ENCODE measurements at regions not wholly inside any gene's neighbourhood (a gene's known extent, or its start where the extent isn't known, plus 50 kb on each side); places are given as distances from the start of the nearest gene placed in this dataset.
"Not testable (repeated sequence)": the region's sequence is repeated elsewhere in the genome, so short reads cannot be mapped to it uniquely, and the experiment has no call there.

DNA sequence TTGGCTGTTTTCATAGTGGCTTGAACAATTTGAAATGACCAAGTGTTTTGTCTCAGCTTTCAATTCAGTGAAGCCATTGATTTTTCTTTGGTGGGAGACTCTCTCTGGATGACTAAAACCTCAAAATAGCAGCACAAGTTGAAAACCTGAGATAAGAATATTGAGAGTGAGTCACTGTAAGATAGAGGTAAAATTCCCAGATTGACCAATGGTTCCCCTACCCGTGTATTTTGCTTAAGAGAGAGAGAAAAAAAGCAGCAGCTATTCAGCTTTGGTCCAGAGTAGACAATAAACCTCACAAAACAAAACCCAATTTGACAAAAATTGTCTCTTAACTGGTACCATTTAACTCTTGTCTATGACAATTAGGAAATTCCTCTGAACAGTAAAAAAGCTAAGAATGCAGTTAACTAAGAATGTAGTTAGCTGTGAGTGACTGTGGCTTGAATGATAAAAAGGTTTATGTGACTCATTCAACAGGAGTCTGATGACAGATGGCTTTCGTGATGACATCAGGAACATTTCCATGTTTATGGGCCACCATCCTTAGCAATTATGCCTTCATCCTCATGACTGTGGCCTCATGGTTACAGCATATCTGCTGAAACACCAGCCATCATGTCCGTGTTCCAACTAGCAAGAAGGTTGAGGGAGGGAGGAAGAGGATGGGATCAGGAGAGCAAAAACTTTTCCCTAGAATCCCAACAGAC lies 356.9 kb downstream of the NDFIP2 start:
- TF ChIP-seq ZNF274 (IDR thresholded peaks at IDR 0.05; ENCODE audit: low read depth, low read length), result no peak

DNA sequence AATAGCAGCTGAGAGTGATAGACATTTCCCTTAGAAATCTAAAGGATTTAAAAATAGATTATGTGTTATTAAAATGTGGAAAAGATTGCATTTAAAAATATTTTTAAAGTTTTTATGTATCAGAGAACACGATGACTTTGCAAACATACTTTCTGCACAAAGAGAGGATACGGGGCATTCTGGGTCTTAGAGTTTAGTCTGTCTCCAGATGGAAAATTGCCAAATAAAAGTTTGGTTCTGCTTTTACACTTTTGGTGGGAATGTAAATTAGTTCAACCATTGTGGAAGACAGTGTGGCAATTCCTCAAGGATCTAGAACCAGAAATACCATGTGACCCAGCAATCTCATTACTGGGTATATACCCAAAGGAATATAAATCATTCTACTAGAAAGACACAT lies 355.2 kb downstream of the NDFIP2 start:
- H3K4me3 ChIP-seq (ENCODE audit: low read length), result not testable (repeated sequence)

More for the DNA sequence above, 356.9 kb downstream of the NDFIP2 start:
- no peak overlapping the region for H3K4me3 ChIP-seq (ENCODE audit: low read length)

DNA sequence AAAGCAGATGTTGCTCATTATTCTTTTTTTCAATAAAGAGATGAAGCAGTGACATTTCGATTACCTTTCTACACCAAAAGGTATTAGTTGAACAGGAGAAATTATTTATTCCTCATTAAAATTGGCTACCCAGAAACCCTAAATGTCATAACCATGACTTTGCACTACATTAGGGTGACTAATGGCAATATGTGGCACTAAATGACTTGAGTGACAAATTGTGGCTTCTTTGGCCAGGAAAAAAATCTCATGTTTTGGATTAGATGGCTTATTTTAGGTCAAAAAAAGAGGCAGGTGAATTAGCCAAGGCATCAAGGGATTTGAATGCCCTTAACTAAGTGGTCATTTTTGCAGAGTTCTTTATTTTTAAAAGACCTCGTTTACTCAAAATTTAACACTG lies 353.9 kb downstream of the NDFIP2 start:
- no peak overlapping the region for H3K4me3 ChIP-seq (ENCODE audit: low read length)
- TF ChIP-seq ZNF274 (IDR thresholded peaks at IDR 0.05; ENCODE audit: low read depth, low read length), result no peak

DNA sequence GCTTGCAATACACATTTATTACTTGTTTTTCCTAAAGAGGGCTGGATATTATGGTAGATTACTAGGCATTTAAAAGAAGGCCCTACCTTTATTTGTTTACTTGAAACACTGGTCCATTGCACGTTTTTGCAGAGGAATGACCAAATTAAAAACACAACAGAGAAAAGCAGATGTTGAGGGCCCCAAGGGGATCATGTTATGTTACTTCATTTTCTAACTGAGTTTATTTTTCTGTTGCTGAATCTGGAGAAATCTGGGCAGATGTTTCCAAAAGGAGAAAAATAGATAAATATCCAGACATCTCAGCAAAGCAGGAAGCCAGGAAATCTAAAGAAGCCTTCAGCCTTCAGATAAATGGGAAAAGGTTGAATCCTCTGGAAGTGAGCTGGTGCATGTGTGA lies 353.0 kb downstream of the NDFIP2 start:
- no peak overlapping the region for H3K4me3 ChIP-seq (ENCODE audit: low read length)
- no peak for TF ChIP-seq ZNF274 (IDR thresholded peaks at IDR 0.05; ENCODE audit: low read depth, low read length)

DNA sequence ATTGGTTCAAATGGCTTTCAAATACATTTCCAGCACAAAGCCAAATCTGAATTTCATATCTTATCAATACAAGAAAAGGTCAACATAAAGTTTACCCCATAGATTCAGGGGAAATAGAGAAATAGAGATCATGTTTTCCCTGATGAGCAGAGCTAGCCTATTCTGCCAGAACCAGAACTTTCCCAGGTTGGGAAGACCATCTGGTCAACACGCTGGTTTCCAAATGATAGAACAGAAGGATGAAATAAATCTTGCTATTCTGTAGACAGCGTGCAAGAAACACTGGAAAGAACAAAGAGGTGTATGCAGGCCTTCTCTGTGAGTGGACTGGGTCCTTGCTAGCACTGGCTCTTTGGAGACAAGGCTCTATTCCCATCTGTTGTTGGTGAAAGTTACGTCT lies 350.6 kb downstream of the NDFIP2 start:
- no peak for TF ChIP-seq ZNF274 (IDR thresholded peaks at IDR 0.05; ENCODE audit: low read depth, low read length)
- H3K4me3 ChIP-seq (ENCODE audit: low read length), result no peak overlapping the region

DNA sequence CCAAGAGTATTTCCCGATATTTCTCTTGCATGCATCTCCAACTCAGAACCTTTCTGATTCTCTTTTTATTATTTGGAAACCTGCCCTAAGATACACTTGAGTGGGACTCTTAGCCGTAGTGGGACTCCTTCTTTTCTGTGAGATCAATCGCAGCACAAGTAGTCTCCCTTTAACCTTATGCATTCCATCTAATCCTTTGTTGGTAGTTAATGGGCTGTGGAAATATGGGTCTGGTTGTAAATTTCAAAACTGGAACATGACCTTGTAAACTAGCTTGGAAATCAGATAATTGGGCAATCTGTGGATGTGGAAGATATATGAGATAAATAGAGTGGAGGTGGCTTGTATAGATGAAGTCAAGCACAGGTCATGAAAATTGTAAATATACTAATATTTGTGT lies 350.0 kb downstream of the NDFIP2 start:
- H3K4me3 ChIP-seq (ENCODE audit: low read length), result no peak overlapping the region
- no peak for TF ChIP-seq ZNF274 (IDR thresholded peaks at IDR 0.05; ENCODE audit: low read depth, low read length)

DNA sequence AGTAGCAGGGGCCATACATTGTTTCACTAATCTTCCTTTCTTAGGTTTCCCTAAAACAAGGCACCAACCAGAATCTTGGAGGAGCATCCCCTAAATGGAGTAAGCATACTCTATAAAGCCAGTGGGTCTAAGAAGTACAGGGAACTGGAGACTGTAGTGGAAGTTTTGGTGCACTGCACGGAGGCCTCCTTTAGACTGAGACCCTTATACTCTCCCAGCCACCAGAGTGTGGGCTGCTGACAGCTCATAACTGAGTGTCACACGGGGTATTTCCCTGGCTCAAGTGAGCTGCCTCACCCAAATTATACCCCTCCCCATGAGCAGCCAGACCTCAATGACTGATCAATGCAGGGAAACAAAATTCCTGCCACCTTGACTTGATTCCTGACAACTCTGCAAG lies 349.5 kb downstream of the NDFIP2 start:
- no peak overlapping the region for H3K4me3 ChIP-seq (ENCODE audit: low read length)
- no peak for TF ChIP-seq ZNF274 (IDR thresholded peaks at IDR 0.05; ENCODE audit: low read depth, low read length)

DNA sequence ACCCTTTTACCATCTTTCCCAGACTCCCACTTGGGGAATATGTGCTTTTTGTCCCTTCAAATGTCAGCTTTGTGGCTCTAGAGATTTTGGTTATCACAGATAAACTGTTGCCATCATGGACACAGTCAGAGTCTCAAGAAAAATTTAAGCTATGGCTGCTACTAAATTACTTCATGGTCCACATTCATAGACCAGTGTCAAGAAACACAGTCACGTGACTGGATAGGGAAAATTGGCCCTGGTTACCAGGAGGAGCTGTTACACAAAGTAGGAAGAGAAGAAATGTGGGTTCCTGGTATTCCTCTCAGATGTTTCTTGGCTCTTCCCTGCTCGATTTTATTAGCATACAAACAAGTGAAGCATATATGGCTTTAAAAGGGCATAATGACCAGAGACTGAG lies 348.9 kb downstream of the NDFIP2 start:
- no peak overlapping the region for H3K4me3 ChIP-seq (ENCODE audit: low read length)
- TF ChIP-seq ZNF274 (IDR thresholded peaks at IDR 0.05; ENCODE audit: low read depth, low read length), result no peak

DNA sequence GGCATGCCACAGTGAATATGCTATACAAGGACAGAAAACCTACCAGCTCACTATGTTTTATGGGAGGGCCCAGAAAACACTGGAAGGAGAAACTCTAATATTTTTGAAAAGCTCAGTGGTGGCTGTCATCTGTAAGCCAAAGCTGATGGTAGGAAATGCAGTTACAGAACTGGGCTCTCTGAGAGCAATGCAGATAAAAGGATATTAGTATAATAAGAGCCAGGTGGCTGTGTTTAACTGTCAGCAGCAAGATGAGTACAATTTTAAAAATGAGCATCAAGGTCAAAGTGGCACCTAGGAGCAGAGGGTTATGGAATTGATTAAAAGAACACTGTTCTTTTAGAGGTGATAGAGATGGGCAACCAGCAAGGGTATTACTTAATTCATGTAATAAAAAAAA lies 345.0 kb downstream of the NDFIP2 start:
- H3K4me3 ChIP-seq (ENCODE audit: low read length), result no peak overlapping the region
- TF ChIP-seq ZNF274 (IDR thresholded peaks at IDR 0.05; ENCODE audit: low read depth, low read length), result no peak

DNA sequence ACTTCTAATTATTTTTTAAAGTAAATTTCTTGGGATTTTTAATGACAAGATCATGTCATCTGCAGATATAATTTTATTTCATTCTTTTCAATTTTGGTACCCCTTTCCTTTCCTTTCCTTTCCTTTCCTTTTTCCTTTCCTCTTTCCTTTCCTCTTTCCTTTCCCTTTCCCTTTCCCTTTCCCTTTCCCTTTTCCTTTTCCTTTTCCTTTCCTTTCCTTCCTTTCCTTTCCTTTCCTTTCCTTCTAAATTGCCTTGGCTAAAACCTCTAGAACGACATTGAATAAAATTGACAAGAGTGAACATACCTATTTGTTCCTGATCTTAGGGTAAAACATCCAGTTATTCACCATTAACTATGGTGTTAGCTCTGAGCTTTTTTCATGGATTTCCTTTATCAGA lies 334.1 kb downstream of the NDFIP2 start:
- no peak for TF ChIP-seq ZNF274 (IDR thresholded peaks at IDR 0.05; ENCODE audit: low read depth, low read length)
- no peak overlapping the region for H3K4me3 ChIP-seq (ENCODE audit: low read length)

DNA sequence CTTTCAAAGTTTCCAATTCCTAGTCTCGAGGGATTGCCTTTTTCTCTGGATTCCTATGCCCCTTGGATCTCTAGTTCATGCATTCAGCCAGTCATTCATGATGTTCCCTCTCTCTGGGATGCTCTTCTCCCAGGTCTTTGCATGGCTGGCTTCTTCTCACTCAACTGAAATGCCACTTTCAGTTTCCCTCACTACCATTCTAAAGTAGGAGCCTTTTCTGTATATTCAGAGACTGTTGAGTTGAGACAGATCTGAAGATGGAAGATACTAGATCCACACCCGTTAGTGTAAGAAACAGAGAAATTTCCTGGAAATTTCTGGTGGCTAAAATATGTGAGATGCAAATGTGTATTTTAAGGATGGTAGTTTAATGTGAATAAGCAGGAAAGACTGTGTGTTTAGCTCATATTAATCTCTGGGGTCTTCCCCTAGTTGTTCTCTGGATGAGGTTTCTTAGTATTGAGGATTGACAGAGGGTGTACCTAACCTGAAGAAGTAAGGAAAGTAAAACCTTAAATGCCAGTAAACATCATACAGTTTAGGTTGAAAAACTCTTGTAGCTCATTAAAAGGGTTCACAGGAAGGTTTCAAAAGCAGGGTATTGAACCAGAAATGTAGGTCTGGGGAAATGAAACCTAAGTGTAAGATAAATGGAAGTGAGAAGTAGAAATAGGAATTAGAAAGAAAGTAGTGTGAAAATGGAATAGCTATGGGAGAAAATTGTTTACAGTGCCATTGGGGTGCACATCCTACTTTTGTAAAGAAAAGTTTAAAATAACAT lies 331.3 kb downstream of the NDFIP2 start:
- TF ChIP-seq ZNF274 (IDR thresholded peaks at IDR 0.05; ENCODE audit: low read depth, low read length), result no peak
- H3K4me3 ChIP-seq (ENCODE audit: low read length), result peak overlapping the region; percentile 24; the same call in 1 of the 2 replicates

DNA sequence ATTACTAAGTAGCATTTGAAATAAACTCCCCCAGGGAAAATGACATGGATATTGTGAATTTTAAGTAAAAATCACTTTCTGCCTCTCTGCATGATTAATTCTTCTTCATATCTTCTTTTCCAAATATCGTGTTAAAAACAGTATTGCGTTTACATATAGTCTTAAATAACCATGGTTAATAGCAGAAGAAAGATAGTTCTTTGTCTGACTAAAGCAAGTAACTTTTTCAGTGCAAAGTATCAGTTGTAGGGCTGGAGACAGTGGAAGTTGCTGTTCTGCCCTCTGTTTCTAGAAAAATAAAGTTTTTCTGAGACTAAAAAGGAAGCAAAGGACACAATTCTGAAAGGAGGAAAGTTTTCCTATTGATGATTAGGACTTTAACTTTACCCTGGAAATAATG lies 330.2 kb downstream of the NDFIP2 start:
- no peak overlapping the region for H3K4me3 ChIP-seq (ENCODE audit: low read length)
- TF ChIP-seq ZNF274 (IDR thresholded peaks at IDR 0.05; ENCODE audit: low read depth, low read length), result no peak

DNA sequence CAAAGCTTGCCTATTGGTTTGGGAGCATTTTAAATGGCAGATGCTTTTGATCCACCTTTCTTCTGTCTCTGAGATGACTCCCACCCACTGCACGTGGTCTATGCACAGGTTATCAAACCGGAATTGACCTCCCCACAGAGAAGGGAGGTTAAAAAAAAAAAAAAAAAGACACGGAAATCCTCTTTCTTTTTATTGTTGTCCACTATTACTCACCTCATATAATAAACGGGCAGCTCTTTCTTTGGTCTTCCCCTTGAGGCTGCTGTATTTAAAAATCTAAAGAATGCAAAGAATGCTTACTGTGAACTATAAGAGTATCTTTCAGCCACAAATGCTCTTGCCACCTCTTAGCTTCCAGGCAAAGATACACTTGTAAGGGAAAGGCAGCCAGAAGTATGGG lies 329.7 kb downstream of the NDFIP2 start:
- TF ChIP-seq ZNF274 (IDR thresholded peaks at IDR 0.05; ENCODE audit: low read depth, low read length), result no peak
- H3K4me3 ChIP-seq (ENCODE audit: low read length), result no peak overlapping the region

DNA sequence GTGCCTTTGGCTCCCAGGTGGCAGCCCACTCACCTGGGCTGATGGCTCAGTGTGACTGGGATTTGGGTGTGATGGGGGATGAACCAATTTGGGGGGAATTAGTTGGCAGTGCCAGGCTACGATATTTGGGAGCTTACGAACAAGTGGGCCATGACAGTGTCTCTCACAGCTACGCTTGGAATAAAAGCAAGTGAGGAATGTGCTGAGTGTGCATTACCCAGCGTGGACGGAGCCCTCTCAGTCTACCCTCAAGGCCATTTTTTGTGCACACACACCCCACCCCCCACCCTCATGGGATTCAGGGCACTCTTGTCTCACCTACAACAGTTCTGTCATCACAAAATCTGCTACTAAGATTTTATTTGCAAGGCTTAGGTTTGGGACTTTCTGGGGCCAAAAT lies 329.1 kb downstream of the NDFIP2 start:
- TF ChIP-seq ZNF274 (IDR thresholded peaks at IDR 0.05; ENCODE audit: low read depth, low read length), result no peak
- no peak overlapping the region for H3K4me3 ChIP-seq (ENCODE audit: low read length)

DNA sequence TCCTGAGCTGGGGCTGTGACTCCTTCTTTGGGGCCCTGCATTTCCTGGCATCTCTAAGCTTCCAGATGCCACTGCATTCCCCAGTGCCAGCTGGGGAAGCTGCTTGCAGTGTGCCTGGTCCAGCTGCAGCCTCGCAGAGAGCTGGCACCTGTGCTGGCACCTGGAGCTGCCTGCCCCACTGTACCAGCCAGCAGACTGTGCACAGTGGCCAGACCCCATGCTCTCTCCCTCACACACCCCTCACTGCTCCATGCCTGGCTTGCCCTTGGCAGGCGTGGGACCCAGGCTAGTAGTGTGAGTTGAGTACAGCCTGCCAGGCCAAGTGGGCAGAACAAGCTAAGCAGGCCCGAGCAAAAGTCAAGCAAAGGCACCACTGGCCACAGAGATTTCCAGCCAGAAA lies 327.5 kb downstream of the NDFIP2 start:
- no peak for TF ChIP-seq ZNF274 (IDR thresholded peaks at IDR 0.05; ENCODE audit: low read depth, low read length)
- H3K4me3 ChIP-seq (ENCODE audit: low read length), result no peak overlapping the region

Data from GM08714 (cell line).